Tibial artery (tissue), 4 donors: ENCODE measurements at regions not wholly inside any gene's neighbourhood (a gene's known extent, or its start where the extent isn't known, plus 50 kb on each side); places are given as distances from the start of the nearest gene placed in this dataset.

Experiments used
- DNase-seq, 2 donors: peaks; one replicate each; pipeline ENCODE4 v3.0.0-alpha.2; 2019
- H3K27ac ChIP-seq, 2 donors: fragments of 200-600 bp; sonication (generic) in 1 of 2; 1 replicate in 1 of 2; 2 replicates in 1 of 2; pipeline ENCODE4 v1.5.1; 2018 to 2019; ENCODE audit warnings: mild to moderate bottlenecking in 1 of 2
- H3K27me3 ChIP-seq, 2 donors: fragments of 200-600 bp; sonication (generic) in 1 of 2; one replicate each; pipeline versions ENCODE4 v1.5.1 to v1.6.0; 2016 to 2019
- H3K36me3 ChIP-seq, 3 donors: fragments of 200-600 bp; sonication (generic) in 2 of 3; one replicate each; pipeline ENCODE4 v1.5.1; 2016 to 2019; ENCODE audit warnings: mild to moderate bottlenecking in 2 of 3
- H3K4me1 ChIP-seq, 4 donors: fragments of 200-600 bp; sonication (generic) in 2 of 4; 1 replicate in 3 of 4; 2 replicates in 1 of 4; pipeline ENCODE4 v1.5.1; 2016 to 2019
- H3K4me3 ChIP-seq, 2 donors: fragments of 200-600 bp; sonication (generic) in 1 of 2; 1 replicate in 1 of 2; 2 replicates in 1 of 2; pipeline ENCODE4 v1.5.1; 2018 to 2019; ENCODE audit warnings: mild to moderate bottlenecking in 2 of 2
- H3K9me3 ChIP-seq, 3 donors: fragments of 200-600 bp; sonication (generic) in 1 of 3; one replicate each; pipeline ENCODE4 v1.5.1; 2016 to 2019
- CTCF ChIP-seq, 2 experiments: fragments of 200-600 bp in 1 of 2; fragments of 450-650 bp in 1 of 2; IDR thresholded peaks; one replicate each; pipeline ENCODE4 v1.5.1; 2017 to 2019; ENCODE audit warnings: antibody characterized with exemption in 2 of 2, mild to moderate bottlenecking in 1 of 2, moderate library complexity in 1 of 2
- intact Hi-C: fragments of 100-400 bp; cut with DNase I; formaldehyde crosslinking; loops from one replicate; pipeline ENCODE4 v1.15.0; 2023; ENCODE audit warnings: low total_unique reads

- Histone ChIP-seq H3K27me3 (no peaks in the 10 kb centered on the region), H3K27ac (no peak overlapping the region), H3K4me1 (peaks cover 0 to 8% (median 3%) of the 10 kb centered on the region in 4 donors), H3K4me3 (no peak overlapping the region), H3K9me3 (peaks cover 0 to 3% (median 0%) of the 10 kb centered on the region in 3 donors), H3K36me3 (no peaks in the 10 kb centered on the region)
- peak; percentile 23 to 75 for DNase-seq
- intact Hi-C loops: no loop called here
- no peak for TF ChIP-seq CTCF (IDR thresholded peaks at IDR 0.05)
These were observed 654.4 kb upstream of the CDH6 start for GRCh38 chr5:30539004-30539634.

GRCh38 chr5:30525353-30525752 lies 668.1 kb upstream of the CDH6 start:
- no peak for TF ChIP-seq CTCF (IDR thresholded peaks at IDR 0.05)
- Histone ChIP-seq H3K27ac (no peak overlapping the region), H3K4me3 (no peak overlapping the region), H3K4me1 (no peaks in the 10 kb centered on the region), H3K36me3 (no peaks in the 10 kb centered on the region), H3K9me3 (no peaks in the 10 kb centered on the region), H3K27me3 (no peaks in the 10 kb centered on the region)
- no peak for DNase-seq
- intact Hi-C loops: no loop called here

GRCh38 chr5:30524428-30524827 lies 669.1 kb upstream of the CDH6 start:
- TF ChIP-seq CTCF (IDR thresholded peaks at IDR 0.05): no peak
- no peaks in the 10 kb centered on the region for H3K9me3 ChIP-seq
- no peak overlapping the region for H3K27ac ChIP-seq
- H3K4me1 ChIP-seq: no peaks in the 10 kb centered on the region
- H3K4me3 ChIP-seq: no peak overlapping the region
- H3K36me3 ChIP-seq: no peaks in the 10 kb centered on the region
- intact Hi-C loops: no loop called here
- no peak for DNase-seq
- H3K27me3 ChIP-seq: no peaks in the 10 kb centered on the region

GRCh38 chr5:30523061-30523460 lies 670.4 kb upstream of the CDH6 start:
- Histone ChIP-seq H3K4me1 (no peaks in the 10 kb centered on the region), H3K4me3 (no peak overlapping the region), H3K9me3 (no peaks in the 10 kb centered on the region), H3K27ac (no peak overlapping the region), H3K36me3 (no peaks in the 10 kb centered on the region), H3K27me3 (no peaks in the 10 kb centered on the region)
- no peak for DNase-seq
- TF ChIP-seq CTCF (IDR thresholded peaks at IDR 0.05): no peak
- intact Hi-C loops: no loop called here

GRCh38 chr5:30505014-30505886 lies 688.2 kb upstream of the CDH6 start:
- Histone ChIP-seq H3K9me3 (no peaks in the 10 kb centered on the region), H3K4me3 (no peak overlapping the region), H3K27ac (no peak overlapping the region), H3K27me3 (no peaks in the 10 kb centered on the region), H3K4me1 (no peaks in the 10 kb centered on the region), H3K36me3 (no peaks in the 10 kb centered on the region)
- no peak for DNase-seq
- intact Hi-C loops: no loop called here
- TF ChIP-seq CTCF (IDR thresholded peaks at IDR 0.05): no peak
